Psoas muscle (tissue), 7 donors: ENCODE measurements at regions not wholly inside any gene's neighbourhood (a gene's known extent, or its start where the extent isn't known, plus 50 kb on each side); places are given as distances from the start of the nearest gene placed in this dataset.

Source experiments
- ATAC-seq, 4 donors: fragments of 200-7000 bp; cut with Tn5 transposase; one replicate each; pipeline ENCODE4 v1.9.1; 2020; ENCODE audit warnings: moderate library complexity in 3 of 4, mild to moderate bottlenecking in 2 of 4
- DNase-seq, 2 donors: peaks; one replicate each; pipeline ENCODE4 v3.0.0-alpha.2; 2020
- H3K27ac ChIP-seq: fragments of 200-600 bp; one replicate; pipeline ENCODE4 v1.8.0; 2022
- H3K27me3 ChIP-seq, 3 donors: fragments of 200-600 bp in 1 of 3; one replicate each; pipeline versions ENCODE4 v1.6.1 to v1.8.0; 2013 to 2022; ENCODE audit warnings: low read length in 2 of 3, mild to moderate bottlenecking in 2 of 3, moderate library complexity in 1 of 3; ENCODE audit not compliant: insufficient read depth in 3 of 3
- H3K36me3 ChIP-seq, 2 donors: fragments of 200-600 bp in 1 of 2; one replicate each; pipeline versions ENCODE4 v1.6.1 to v1.8.0; 2013 to 2022; ENCODE audit warnings: low read depth in 1 of 2, mild to moderate bottlenecking in 1 of 2, moderate library complexity in 1 of 2; ENCODE audit not compliant: insufficient read depth in 1 of 2
- H3K4me1 ChIP-seq: fragments of 200-600 bp; one replicate; pipeline ENCODE4 v1.8.0; 2022
- H3K4me3 ChIP-seq: fragments of 200-600 bp; one replicate; pipeline ENCODE4 v1.8.0; 2022; ENCODE audit warnings: mild to moderate bottlenecking
- H3K9me3 ChIP-seq: fragments of 200-600 bp; one replicate; pipeline ENCODE4 v1.8.0; 2022
- CTCF ChIP-seq: fragments of 200-600 bp; IDR thresholded peaks from one replicate; pipeline ENCODE4 v1.8.0; 2022; ENCODE audit warnings: antibody characterized with exemption
- WGBS, 3 donors: extraction: QIAGEN DNeasy Blood & Tissue Kit; methylation state at CpG; one replicate each; pipeline versions ENCODE4 v1.1.6 to v1.1.7; 2013; 5-methylcytosine and 5-hydroxymethylcytosine counted together
- intact Hi-C, 2 donors: fragments of 100-400 bp; cut with DNase I; formaldehyde crosslinking; loops; one replicate each; pipeline versions ENCODE4 v1.11.0 to v1.14.2; 2022
- donor health status: healthy with polysubstance abuse.
- donor health status: DM: no; HTN: no; CAD: no; lungs with moderate emphysema.
- donor health status: Bipolar disorder and iron deficiency.
- donor health status: healthy.
- donor health status: DM: yes; HTN: yes; CAD: no.
- donor health status: DM: no; HTN: no; CAD: no.
- donor health status: DM: yes; HTN: yes; CAD: no.

- intact Hi-C loops = no loop called here
- DNase-seq = no peak
- no peaks in the 10 kb centered on the region for H3K36me3 ChIP-seq
These were observed 50.5 kb upstream of the PALM2AKAP2 start for GRCh38 chr9:109729513-109729912.

More at GRCh38 chr9:109729513-109729912, 50.5 kb upstream of the PALM2AKAP2 start:
- Histone ChIP-seq H3K4me1 (no peaks in the 10 kb centered on the region), H3K9me3 (no peaks in the 10 kb centered on the region), H3K4me3 (no peak overlapping the region), H3K27ac (no peak overlapping the region), H3K27me3 (no peaks in the 10 kb centered on the region)
- WGBS, 3 donors = 81 to 85% (median 84%) methylated on average over 2 of the region's 2 CpGs
- TF ChIP-seq CTCF = no peak
- ATAC-seq = no peak
